ENCODE measurements at regions not wholly inside any gene's neighbourhood (a gene's known extent, or its start where the extent isn't known, plus 50 kb on each side); places are given as distances from the start of the nearest gene placed in this dataset.

GRCh38 chr7:25409897-25410636 lies 181.8 kb upstream of the NPVF start:
- no peak for TF ChIP-seq CTCF (conservative IDR thresholded peaks at IDR 0.05 in 1 of 2, IDR thresholded peaks at IDR 0.05 in 1 of 2; ENCODE audit: low read depth in 1 of 2, low read length in 2 of 2)
- TF ChIP-seq EZH2 (IDR thresholded peaks at IDR 0.05; ENCODE audit: low read length, missing control alignments), result no peak
